ENCODE measurements at regions not wholly inside any gene's neighbourhood (a gene's known extent, or its start where the extent isn't known, plus 50 kb on each side); places are given as distances from the start of the nearest gene placed in this dataset.

DNA sequence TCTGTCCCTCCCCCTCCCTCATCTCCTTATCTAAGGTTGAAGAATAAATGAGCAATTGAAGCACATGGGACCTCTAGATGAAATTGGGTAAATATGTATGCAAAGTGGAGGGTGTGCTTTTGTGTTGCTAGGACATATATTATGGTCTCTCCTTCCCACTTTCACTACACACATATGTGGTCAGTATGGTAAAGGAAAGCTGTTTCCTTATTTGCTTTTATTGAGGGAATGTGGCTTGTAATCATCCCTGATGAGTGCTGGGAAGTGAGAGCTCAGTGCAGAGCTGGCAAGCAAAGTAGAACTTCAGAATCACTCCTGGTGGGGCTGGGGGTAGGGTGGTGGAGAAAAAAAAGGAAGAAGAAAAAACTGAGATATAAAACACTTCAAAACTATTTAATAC is 189.9 kb upstream of the ATP5MC3 start:
- Histone ChIP-seq H3K4me3 (ENCODE audit: low read depth, low read length) (no peak overlapping the region), H3K36me3 (ENCODE audit: control insufficient read depth, insufficient read depth, low read length) (no peaks in the 10 kb centered on the region), H3K27me3 (ENCODE audit: control insufficient read depth, insufficient read depth, low read length) (peaks cover 9% of the 10 kb centered on the region), H3K4me1 (ENCODE audit: control insufficient read depth, insufficient read depth, low read length, poor library complexity, severe bottlenecking) (no peaks in the 10 kb centered on the region), H3K27ac (ENCODE audit: insufficient read depth, low read length, poor library complexity, severe bottlenecking) (no peak overlapping the region), H3K9me3 (ENCODE audit: control insufficient read depth in 2 of 2, low read length in 2 of 2) (no peaks in the 10 kb centered on the region)
- Mint-ChIP-seq H3K4me3 (no peak overlapping the region), H3K9me3 (no peaks in the 10 kb centered on the region), H3K36me3 (no peaks in the 10 kb centered on the region), H3K27ac (no peak overlapping the region), H3K4me1 (no peaks in the 10 kb centered on the region), H3K27me3 (peaks cover 13% of the 10 kb centered on the region)
- ATAC-seq (ENCODE audit: low read depth in 2 of 2) (no peak), DNase-seq (no peak)

DNA sequence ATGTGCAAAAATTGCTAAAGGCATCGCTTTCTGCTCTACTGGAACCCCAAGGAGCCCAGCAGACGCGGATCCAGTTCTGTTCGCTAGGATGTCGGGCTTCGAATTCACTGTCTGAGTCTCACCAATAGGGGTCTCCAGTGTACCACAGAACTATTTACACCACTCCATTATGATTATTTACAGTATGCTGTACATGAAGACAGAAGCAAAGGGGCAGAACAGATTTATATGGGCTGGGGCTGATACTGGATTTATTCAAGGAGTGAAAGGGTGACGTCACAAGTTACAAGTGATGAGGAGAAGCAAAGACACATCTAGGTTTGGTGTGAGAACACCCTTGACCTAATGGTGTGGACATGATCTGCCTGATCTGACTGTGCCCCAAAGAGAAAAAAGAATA is 185.3 kb upstream of the ATP5MC3 start:
- DNase-seq (peak in 2 of 3 donors; percentile 5 to 41), ATAC-seq (ENCODE audit: low read depth in 2 of 2) (no peak)
- H3K9me3 ChIP-seq (ENCODE audit: control insufficient read depth in 2 of 2, low read length in 2 of 2): no peaks in the 10 kb centered on the region
- H3K4me1 ChIP-seq (ENCODE audit: control insufficient read depth, insufficient read depth, low read length, poor library complexity, severe bottlenecking): no peaks in the 10 kb centered on the region
- H3K27ac ChIP-seq (ENCODE audit: insufficient read depth, low read length, poor library complexity, severe bottlenecking): no peak overlapping the region
- Mint-ChIP-seq H3K27ac (no peak overlapping the region), H3K4me3 (no peak overlapping the region), H3K9me3 (no peaks in the 10 kb centered on the region), H3K27me3 (peaks cover 19% of the 10 kb centered on the region), H3K4me1 (no peaks in the 10 kb centered on the region), H3K36me3 (no peaks in the 10 kb centered on the region)
- peaks cover 14% of the 10 kb centered on the region for H3K27me3 ChIP-seq (ENCODE audit: control insufficient read depth, insufficient read depth, low read length)
- no peaks in the 10 kb centered on the region for H3K36me3 ChIP-seq (ENCODE audit: control insufficient read depth, insufficient read depth, low read length)
- no peak overlapping the region for H3K4me3 ChIP-seq (ENCODE audit: low read depth, low read length)

- Mint-ChIP-seq H3K27me3 (peaks cover 19% of the 10 kb centered on the region), H3K4me1 (no peaks in the 10 kb centered on the region), H3K27ac (no peak overlapping the region), H3K9me3 (peaks cover 0 to 2% (median 0%) of the 10 kb centered on the region in 7 donors), H3K36me3 (no peaks in the 10 kb centered on the region), H3K4me3 (no peak overlapping the region)
- Histone ChIP-seq H3K36me3 (ENCODE audit: control insufficient read depth, insufficient read depth, low read length) (no peaks in the 10 kb centered on the region), H3K4me1 (ENCODE audit: control insufficient read depth, insufficient read depth, low read length, poor library complexity, severe bottlenecking) (no peaks in the 10 kb centered on the region), H3K9me3 (ENCODE audit: control insufficient read depth in 2 of 2, low read length in 2 of 2) (no peaks in the 10 kb centered on the region), H3K27me3 (ENCODE audit: control insufficient read depth, insufficient read depth, low read length) (peaks cover 12% of the 10 kb centered on the region), H3K4me3 (ENCODE audit: low read depth, low read length) (no peak overlapping the region), H3K27ac (ENCODE audit: insufficient read depth, low read length, poor library complexity, severe bottlenecking) (no peak overlapping the region)
- DNase-seq (no peak), ATAC-seq (ENCODE audit: low read depth in 2 of 2) (no peak)
Observed at GRCh38 chr2:175363699-175364098, 182.2 kb upstream of the ATP5MC3 start.

GRCh38 chr2:175362331-175362730 is 180.8 kb upstream of the ATP5MC3 start:
- H3K36me3 Mint-ChIP-seq: no peaks in the 10 kb centered on the region
- peaks cover 0 to 2% (median 0%) of the 10 kb centered on the region in 7 donors for H3K9me3 Mint-ChIP-seq
- Histone ChIP-seq H3K27me3 (ENCODE audit: control insufficient read depth, insufficient read depth, low read length) (peaks cover 9% of the 10 kb centered on the region), H3K4me1 (ENCODE audit: control insufficient read depth, insufficient read depth, low read length, poor library complexity, severe bottlenecking) (no peaks in the 10 kb centered on the region), H3K4me3 (ENCODE audit: low read depth, low read length) (no peak overlapping the region), H3K9me3 (ENCODE audit: control insufficient read depth in 2 of 2, low read length in 2 of 2) (no peaks in the 10 kb centered on the region), H3K36me3 (ENCODE audit: control insufficient read depth, insufficient read depth, low read length) (no peaks in the 10 kb centered on the region), H3K27ac (ENCODE audit: insufficient read depth, low read length, poor library complexity, severe bottlenecking) (no peak overlapping the region)
- H3K4me3 Mint-ChIP-seq: no peak overlapping the region
- no peak for DNase-seq
- no peak for ATAC-seq (ENCODE audit: low read depth in 2 of 2)
- no peak overlapping the region for H3K27ac Mint-ChIP-seq
- H3K4me1 Mint-ChIP-seq: no peaks in the 10 kb centered on the region
- H3K27me3 Mint-ChIP-seq: peaks cover 19% of the 10 kb centered on the region

DNA sequence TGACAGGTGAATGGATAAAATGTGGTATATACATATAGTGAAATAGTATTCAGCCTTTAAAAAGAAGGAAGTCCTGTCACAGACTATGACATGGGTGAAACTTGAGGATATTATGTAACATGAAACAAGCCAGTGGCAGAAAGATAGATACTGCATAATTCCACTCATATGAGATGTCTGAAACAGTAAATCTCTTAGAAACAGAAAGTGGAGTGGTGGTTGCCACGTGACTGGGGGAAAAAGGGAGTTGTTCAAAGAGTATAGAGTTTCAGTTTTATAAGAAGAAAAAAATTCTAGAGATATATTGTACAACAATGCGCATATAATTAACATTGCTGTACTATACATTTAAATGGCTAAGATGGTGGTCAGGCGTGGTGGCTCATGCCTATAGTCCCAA is 178.2 kb upstream of the ATP5MC3 start:
- no peaks in the 10 kb centered on the region for H3K36me3 Mint-ChIP-seq
- Histone ChIP-seq H3K9me3 (ENCODE audit: control insufficient read depth in 2 of 2, low read length in 2 of 2) (no peaks in the 10 kb centered on the region), H3K27me3 (ENCODE audit: control insufficient read depth, insufficient read depth, low read length) (peaks cover 4% of the 10 kb centered on the region), H3K4me3 (ENCODE audit: low read depth, low read length) (no peak overlapping the region), H3K36me3 (ENCODE audit: control insufficient read depth, insufficient read depth, low read length) (no peaks in the 10 kb centered on the region), H3K4me1 (ENCODE audit: control insufficient read depth, insufficient read depth, low read length, poor library complexity, severe bottlenecking) (no peaks in the 10 kb centered on the region), H3K27ac (ENCODE audit: insufficient read depth, low read length, poor library complexity, severe bottlenecking) (no peak overlapping the region)
- DNase-seq (no peak), ATAC-seq (ENCODE audit: low read depth in 2 of 2) (no peak)
- no peaks in the 10 kb centered on the region for H3K4me1 Mint-ChIP-seq
- H3K4me3 Mint-ChIP-seq: no peak overlapping the region
- H3K27ac Mint-ChIP-seq: no peak overlapping the region
- H3K9me3 Mint-ChIP-seq: peaks cover 0 to 2% (median 0%) of the 10 kb centered on the region in 7 donors
- H3K27me3 Mint-ChIP-seq: peaks cover 19% of the 10 kb centered on the region

- H3K9me3 Mint-ChIP-seq: peaks cover 0 to 3% (median 0%) of the 10 kb centered on the region in 7 donors
- Histone ChIP-seq H3K36me3 (ENCODE audit: control insufficient read depth, insufficient read depth, low read length) (no peaks in the 10 kb centered on the region), H3K27ac (ENCODE audit: insufficient read depth, low read length, poor library complexity, severe bottlenecking) (no peak overlapping the region), H3K4me1 (ENCODE audit: control insufficient read depth, insufficient read depth, low read length, poor library complexity, severe bottlenecking) (no peaks in the 10 kb centered on the region), H3K4me3 (ENCODE audit: low read depth, low read length) (no peak overlapping the region), H3K27me3 (ENCODE audit: control insufficient read depth, insufficient read depth, low read length) (peaks cover 5% of the 10 kb centered on the region), H3K9me3 (ENCODE audit: control insufficient read depth in 2 of 2, low read length in 2 of 2) (no peaks in the 10 kb centered on the region)
- H3K4me1 Mint-ChIP-seq: no peaks in the 10 kb centered on the region
- ATAC-seq (ENCODE audit: low read depth in 2 of 2) (no peak), DNase-seq (no peak)
- H3K4me3 Mint-ChIP-seq: no peak overlapping the region
- no peaks in the 10 kb centered on the region for H3K36me3 Mint-ChIP-seq
- peaks cover 5% of the 10 kb centered on the region for H3K27me3 Mint-ChIP-seq
- no peak overlapping the region for H3K27ac Mint-ChIP-seq
Observed at GRCh38 chr2:175356901-175357300, 175.4 kb upstream of the ATP5MC3 start.

DNA sequence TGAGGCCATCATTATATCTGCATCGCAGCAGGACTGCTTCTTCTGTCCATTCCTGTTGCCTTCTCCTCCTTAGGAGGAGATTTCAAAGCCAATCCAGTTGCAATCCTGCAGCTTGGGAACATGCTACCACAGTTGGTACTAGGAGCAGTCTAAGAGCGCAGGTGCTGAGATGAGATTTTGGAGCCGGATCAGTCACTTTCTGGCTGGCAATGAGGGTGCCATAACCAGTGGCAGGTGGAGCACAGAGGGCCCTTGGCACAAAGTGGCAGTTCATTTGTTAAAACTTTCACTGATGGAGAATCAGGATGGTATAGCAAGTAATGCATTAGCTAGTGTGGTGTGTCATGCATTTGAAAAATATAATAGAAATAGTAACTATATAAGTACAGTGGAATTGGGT is 173.7 kb upstream of the ATP5MC3 start:
- Mint-ChIP-seq H3K27me3 (no peaks in the 10 kb centered on the region), H3K4me1 (no peaks in the 10 kb centered on the region), H3K9me3 (peaks cover 0 to 3% (median 0%) of the 10 kb centered on the region in 7 donors), H3K27ac (no peak overlapping the region), H3K4me3 (no peak overlapping the region), H3K36me3 (no peaks in the 10 kb centered on the region)
- ATAC-seq (ENCODE audit: low read depth in 2 of 2): no peak
- DNase-seq: no peak
- Histone ChIP-seq H3K27me3 (ENCODE audit: control insufficient read depth, insufficient read depth, low read length) (peaks cover 4% of the 10 kb centered on the region), H3K27ac (ENCODE audit: insufficient read depth, low read length, poor library complexity, severe bottlenecking) (no peak overlapping the region), H3K36me3 (ENCODE audit: control insufficient read depth, insufficient read depth, low read length) (no peaks in the 10 kb centered on the region), H3K9me3 (ENCODE audit: control insufficient read depth in 2 of 2, low read length in 2 of 2) (no peaks in the 10 kb centered on the region), H3K4me1 (ENCODE audit: control insufficient read depth, insufficient read depth, low read length, poor library complexity, severe bottlenecking) (no peaks in the 10 kb centered on the region), H3K4me3 (ENCODE audit: low read depth, low read length) (no peak overlapping the region)

DNA sequence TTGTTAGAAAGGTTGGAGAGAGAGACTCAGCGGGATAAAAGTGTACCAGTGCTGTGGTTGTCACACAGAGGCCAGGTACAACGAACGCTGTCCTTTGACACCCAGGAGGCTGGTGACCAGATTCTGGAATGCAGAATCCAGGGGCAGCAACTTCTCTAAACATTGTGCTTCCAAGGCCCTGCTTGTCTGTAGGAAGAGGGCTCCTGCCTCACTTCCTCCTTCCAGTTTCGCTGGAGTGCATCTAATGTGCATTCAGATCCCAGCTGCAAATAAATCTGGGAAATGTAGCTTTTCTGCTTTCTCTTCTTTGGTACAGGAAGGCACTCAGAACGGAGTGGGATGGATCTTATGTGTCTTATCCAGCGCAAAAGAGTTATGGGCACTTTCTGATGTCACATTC is 171.8 kb upstream of the ATP5MC3 start:
- no peaks in the 10 kb centered on the region for H3K4me1 ChIP-seq (ENCODE audit: control insufficient read depth, insufficient read depth, low read length, poor library complexity, severe bottlenecking)

More for the DNA sequence above, 171.8 kb upstream of the ATP5MC3 start:
- H3K27ac ChIP-seq (ENCODE audit: insufficient read depth, low read length, poor library complexity, severe bottlenecking): no peak overlapping the region
- no peak overlapping the region for H3K4me3 Mint-ChIP-seq
- no peak for DNase-seq
- no peak for ATAC-seq (ENCODE audit: low read depth in 2 of 2)
- no peaks in the 10 kb centered on the region for H3K36me3 Mint-ChIP-seq
- H3K27me3 ChIP-seq (ENCODE audit: control insufficient read depth, insufficient read depth, low read length): peaks cover 8% of the 10 kb centered on the region
- H3K4me3 ChIP-seq (ENCODE audit: low read depth, low read length): no peak overlapping the region
- H3K36me3 ChIP-seq (ENCODE audit: control insufficient read depth, insufficient read depth, low read length): no peaks in the 10 kb centered on the region
- H3K27me3 Mint-ChIP-seq: peaks cover under 1% of the 10 kb centered on the region
- H3K9me3 ChIP-seq (ENCODE audit: control insufficient read depth in 2 of 2, low read length in 2 of 2): no peaks in the 10 kb centered on the region
- H3K4me1 Mint-ChIP-seq: no peaks in the 10 kb centered on the region
- peaks cover 0 to 3% (median 0%) of the 10 kb centered on the region in 7 donors for H3K9me3 Mint-ChIP-seq
- H3K27ac Mint-ChIP-seq: no peak overlapping the region

Measured in CD4-positive, CD25-positive, alpha-beta regulatory T cell (primary cell).